ENCODE measurements at regions not wholly inside any gene's neighbourhood (a gene's known extent, or its start where the extent isn't known, plus 50 kb on each side); places are given as distances from the start of the nearest gene placed in this dataset.

DNA sequence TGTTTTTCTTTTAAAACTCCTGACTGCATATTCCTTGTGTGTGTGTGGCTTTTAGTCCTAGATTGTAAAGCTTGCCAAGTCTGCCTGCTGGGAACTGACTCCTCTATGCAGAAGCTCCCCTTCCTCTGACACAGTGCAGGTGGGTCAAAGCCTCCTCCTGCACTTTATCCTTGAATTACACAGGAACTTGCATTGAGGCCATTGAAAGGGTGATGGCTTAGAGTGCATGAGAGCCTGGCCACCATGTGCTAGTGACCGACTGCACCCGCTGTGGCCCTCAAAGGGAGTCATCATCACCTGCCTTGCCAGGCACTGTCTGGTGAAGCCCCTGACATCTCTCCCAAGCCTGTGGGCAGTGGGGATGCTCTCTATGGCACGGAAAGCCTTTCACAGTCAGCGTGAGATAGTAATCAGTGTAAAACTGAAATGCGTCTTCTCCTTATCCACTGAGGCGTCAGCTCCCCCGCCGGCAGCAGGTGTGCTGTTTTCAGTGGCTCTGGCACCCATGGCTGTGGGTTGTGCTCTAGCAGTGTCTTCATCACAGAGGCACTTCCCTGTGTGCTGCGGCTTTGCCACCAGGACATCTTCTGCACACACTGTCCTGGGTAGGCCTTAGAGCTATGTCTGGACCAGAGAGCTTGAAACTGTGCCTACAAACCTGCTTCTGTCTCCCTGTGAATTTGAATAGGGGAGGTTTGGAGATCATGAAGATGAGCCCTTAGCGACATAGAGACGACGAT is 87.9 kb downstream of the THBS2 start:
- TF ChIP-seq TAF1 (IDR thresholded peaks at IDR 0.05; ENCODE audit: low read depth): no peak
- TF ChIP-seq USF1 (IDR thresholded peaks at IDR 0.05): no peak
- TF ChIP-seq EGR1 (IDR thresholded peaks at IDR 0.05): no peak
- no peak for TF ChIP-seq EP300 (IDR thresholded peaks at IDR 0.05; ENCODE audit: borderline replicate concordance)
- TF ChIP-seq, protein P1, sequence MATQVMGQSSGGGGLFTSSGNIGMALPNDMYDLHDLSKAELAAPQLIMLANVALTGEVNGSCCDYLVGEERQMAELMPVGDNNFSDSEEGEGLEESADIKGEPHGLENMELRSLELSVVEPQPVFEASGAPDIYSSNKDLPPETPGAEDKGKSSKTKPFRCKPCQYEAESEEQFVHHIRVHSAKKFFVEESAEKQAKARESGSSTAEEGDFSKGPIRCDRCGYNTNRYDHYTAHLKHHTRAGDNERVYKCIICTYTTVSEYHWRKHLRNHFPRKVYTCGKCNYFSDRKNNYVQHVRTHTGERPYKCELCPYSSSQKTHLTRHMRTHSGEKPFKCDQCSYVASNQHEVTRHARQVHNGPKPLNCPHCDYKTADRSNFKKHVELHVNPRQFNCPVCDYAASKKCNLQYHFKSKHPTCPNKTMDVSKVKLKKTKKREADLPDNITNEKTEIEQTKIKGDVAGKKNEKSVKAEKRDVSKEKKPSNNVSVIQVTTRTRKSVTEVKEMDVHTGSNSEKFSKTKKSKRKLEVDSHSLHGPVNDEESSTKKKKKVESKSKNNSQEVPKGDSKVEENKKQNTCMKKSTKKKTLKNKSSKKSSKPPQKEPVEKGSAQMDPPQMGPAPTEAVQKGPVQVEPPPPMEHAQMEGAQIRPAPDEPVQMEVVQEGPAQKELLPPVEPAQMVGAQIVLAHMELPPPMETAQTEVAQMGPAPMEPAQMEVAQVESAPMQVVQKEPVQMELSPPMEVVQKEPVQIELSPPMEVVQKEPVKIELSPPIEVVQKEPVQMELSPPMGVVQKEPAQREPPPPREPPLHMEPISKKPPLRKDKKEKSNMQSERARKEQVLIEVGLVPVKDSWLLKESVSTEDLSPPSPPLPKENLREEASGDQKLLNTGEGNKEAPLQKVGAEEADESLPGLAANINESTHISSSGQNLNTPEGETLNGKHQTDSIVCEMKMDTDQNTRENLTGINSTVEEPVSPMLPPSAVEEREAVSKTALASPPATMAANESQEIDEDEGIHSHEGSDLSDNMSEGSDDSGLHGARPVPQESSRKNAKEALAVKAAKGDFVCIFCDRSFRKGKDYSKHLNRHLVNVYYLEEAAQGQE (IDR thresholded peaks at IDR 0.05; ENCODE audit: low read depth): no peak
- no peak for TF ChIP-seq TEAD4 (IDR thresholded peaks at IDR 0.05)
- no peak for TF ChIP-seq MAX (IDR thresholded peaks at IDR 0.05)
- TF ChIP-seq TCF12 (IDR thresholded peaks at IDR 0.05; ENCODE audit: low read depth): no peak
- no peak for TF ChIP-seq NFIC (IDR thresholded peaks at IDR 0.05)
- TF ChIP-seq YY1 (IDR thresholded peaks at IDR 0.05; ENCODE audit: low read depth): no peak
- TF ChIP-seq RAD21 (IDR thresholded peaks at IDR 0.05; ENCODE audit: low read depth): no peak
- no peak for TF ChIP-seq ZBTB7A (IDR thresholded peaks at IDR 0.05; ENCODE audit: low read depth)
- no peak for TF ChIP-seq CREB1 (IDR thresholded peaks at IDR 0.05; ENCODE audit: low read depth)
- no peak for TF ChIP-seq FOXM1 (IDR thresholded peaks at IDR 0.05; ENCODE audit: borderline replicate concordance, low read depth)

GRCh38 chr6:169164986-169165385 is 88.7 kb downstream of the THBS2 start:
- TF ChIP-seq, protein P1 (IDR thresholded peaks at IDR 0.05; ENCODE audit: low read depth): no peak
- TF ChIP-seq TCF12 (IDR thresholded peaks at IDR 0.05; ENCODE audit: low read depth) (no peak), FOXM1 (IDR thresholded peaks at IDR 0.05; ENCODE audit: borderline replicate concordance, low read depth) (no peak), EP300 (IDR thresholded peaks at IDR 0.05; ENCODE audit: borderline replicate concordance) (no peak), MAX (IDR thresholded peaks at IDR 0.05) (no peak), RAD21 (IDR thresholded peaks at IDR 0.05; ENCODE audit: low read depth) (no peak), CEBPB (IDR thresholded peaks at IDR 0.05) (no peak), EGR1 (IDR thresholded peaks at IDR 0.05) (no peak)

GRCh38 chr6:169164451-169164850 is 89.2 kb downstream of the THBS2 start:
- no peak for TF ChIP-seq TCF12 (IDR thresholded peaks at IDR 0.05; ENCODE audit: low read depth)
- TF ChIP-seq, protein P1 (IDR thresholded peaks at IDR 0.05; ENCODE audit: low read depth): no peak

GRCh38 chr6:169163411-169163901 is 90.2 kb downstream of the THBS2 start:
- no peak for TF ChIP-seq TEAD4 (IDR thresholded peaks at IDR 0.05)
- TF ChIP-seq RAD21 (IDR thresholded peaks at IDR 0.05; ENCODE audit: low read depth): no peak
- no peak for TF ChIP-seq MAX (IDR thresholded peaks at IDR 0.05)
- TF ChIP-seq EGR1 (IDR thresholded peaks at IDR 0.05): no peak
- no peak for TF ChIP-seq TAF1 (IDR thresholded peaks at IDR 0.05; ENCODE audit: low read depth)
- TF ChIP-seq, protein P1 (IDR thresholded peaks at IDR 0.05; ENCODE audit: low read depth): no peak
- no peak for TF ChIP-seq CREB1 (IDR thresholded peaks at IDR 0.05; ENCODE audit: low read depth)
- TF ChIP-seq FOXM1 (IDR thresholded peaks at IDR 0.05; ENCODE audit: borderline replicate concordance, low read depth): no peak
